K562 (cell line): ENCODE measurements at regions not wholly inside any gene's neighbourhood (a gene's known extent, or its start where the extent isn't known, plus 50 kb on each side); places are given as distances from the start of the nearest gene placed in this dataset.

ENCODE experiments used
- ATAC-seq: fragments of 200-7000 bp; cut with Tn5 transposase; 3 replicates; pipeline ENCODE4 v1.9.1; 2020; ENCODE audit warnings: moderate library complexity
- BruUV-seq: library from RNA; stranded (reverse); fragments of 400-500 nt; replicated peaks from 2 replicates; lab custom pipeline; 2021; lab: Mats Ljungman, UMichigan
- CTCF ChIA-PET: fragments of 300-600 bp; formaldehyde crosslinking; extraction: SDS; loops from one replicate; lab custom pipeline; 2021; ENCODE audit warnings: low intra/inter-chr PET ratio; lab: Yijun Ruan, JAX
- POLR2A ChIA-PET: fragments of 300-600, 350-650 bp; sonication (Branson Sonifier 250); formaldehyde crosslinking; extraction: SDS; loops from one replicate; lab custom pipeline; 2021; ENCODE audit warnings: antibody characterized with exemption, inconsistent platforms; lab: Yijun Ruan, JAX
- DNase-seq, 4 experiments: peaks; one replicate each; pipeline versions ENCODE4 v3.0.0 to v3.0.0-alpha.2; 2011 to 2018; ENCODE audit warnings: low spot score in 3 of 4, mixed read lengths in 3 of 4; ENCODE audit errors: extremely low read depth in 1 of 4
- FAIRE-seq: peaks from 2 replicates; lab custom pipeline; 2011; peaks lifted over from hg19 to GRCh38; lab: Jason Lieb, UNC
- H2AFZ ChIP-seq: 2 replicates; pipeline ENCODE4 v1.6.0; 2011; ENCODE audit warnings: low read depth, low read length, control low read depth, inconsistent platforms
- H3K27ac ChIP-seq: fragments of 200-600 bp; 3 replicates; pipeline ENCODE4 v1.8.0; 2011; ENCODE audit warnings: low read depth, mild to moderate bottlenecking, control low read depth, inconsistent platforms, low read length, moderate library complexity, mixed read lengths; ENCODE audit errors: extremely low read depth
- H3K27me3 ChIP-seq, 2 experiments: fragments of 300-600 bp in 1 of 2; 2 replicates in 1 of 2; 3 replicates in 1 of 2; pipeline versions ENCODE4 v1.6.0 to v1.8.0; 2011; ENCODE audit warnings: inconsistent platforms in 2 of 2, low read length in 2 of 2, mild to moderate bottlenecking in 1 of 2, mixed read lengths in 1 of 2, moderate library complexity in 1 of 2; ENCODE audit not compliant: control insufficient read depth in 2 of 2, insufficient read depth in 2 of 2
- H3K36me3 ChIP-seq: fragments of 300-600 bp; 3 replicates; pipeline ENCODE4 v1.8.0; 2011; ENCODE audit warnings: mild to moderate bottlenecking, low read length, inconsistent platforms; ENCODE audit not compliant: control insufficient read depth, insufficient read depth
- H3K4me1 ChIP-seq, 2 experiments: fragments of 200-600 bp in 1 of 2; replicated peaks in 1 of 2; 2 replicates in 1 of 2; 3 replicates in 1 of 2; pipeline versions ENCODE4 v1.5.1 to v1.8.0; 2011; ENCODE audit warnings: inconsistent platforms in 2 of 2, low read length in 2 of 2, mild to moderate bottlenecking in 1 of 2, mixed read lengths in 1 of 2, moderate library complexity in 1 of 2; ENCODE audit not compliant: control insufficient read depth in 2 of 2, insufficient read depth in 2 of 2
- H3K4me2 ChIP-seq: 2 replicates; pipeline ENCODE4 v1.6.1; 2011; ENCODE audit warnings: low read length, control low read depth, inconsistent platforms, mixed read lengths; ENCODE audit not compliant: insufficient read depth
- H3K4me3 ChIP-seq: fragments of 200-600 bp; sonication (generic), shearing (Covaris generic); 2 replicates; pipeline ENCODE4 v1.5.1; 2016; ENCODE audit warnings: control low read depth, inconsistent platforms
- H3K79me2 ChIP-seq: fragments of 200-600 bp; 3 replicates; pipeline ENCODE4 v1.8.0; 2011; ENCODE audit warnings: low read length, inconsistent platforms; ENCODE audit not compliant: control insufficient read depth, insufficient read depth
- H3K9ac ChIP-seq, 2 experiments: 2 replicates each; pipeline versions ENCODE4 v1.6.0 to v1.6.1; 2011; ENCODE audit warnings: low read depth in 2 of 2, low read length in 2 of 2, control low read depth in 1 of 2, inconsistent platforms in 1 of 2, mild to moderate bottlenecking in 1 of 2, mixed read lengths in 1 of 2; ENCODE audit not compliant: insufficient read depth in 1 of 2
- H3K9me1 ChIP-seq: one replicate; pipeline ENCODE4 v1.6.0; 2011; ENCODE audit warnings: inconsistent platforms, mild to moderate bottlenecking, low read length, moderate library complexity; ENCODE audit not compliant: control insufficient read depth, insufficient read depth
- H3K9me3 ChIP-seq: replicated peaks from 2 replicates; pipeline ENCODE4 v1.5.1; 2011; ENCODE audit warnings: low read depth, low read length, inconsistent platforms; ENCODE audit not compliant: control insufficient read depth, insufficient read depth
- H4K20me1 ChIP-seq: replicated peaks from 2 replicates; pipeline ENCODE4 v1.6.1; 2011; ENCODE audit warnings: low read length, inconsistent platforms, mixed read lengths; ENCODE audit not compliant: control insufficient read depth, insufficient read depth
- ARID3B ChIP-seq: fragments of 250-450 bp; sonication (Bioruptor Pico); IDR thresholded peaks from 2 replicates; pipeline ENCODE4 v1.4.0; 2020; ENCODE audit warnings: borderline replicate concordance
- HDAC2 ChIP-seq: fragments of 450-650 bp; IDR thresholded peaks from 2 replicates; pipeline ENCODE4 v1.6.1; 2016; ENCODE audit warnings: mild to moderate bottlenecking
- ZBTB5 ChIP-seq: fragments of 450-650 bp; IDR thresholded peaks from 2 replicates; pipeline ENCODE4 v1.6.1; 2017; ENCODE audit warnings: antibody characterized with exemption
- ZBTB7A ChIP-seq: IDR thresholded peaks from 2 replicates; pipeline ENCODE4 v1.6.1; 2011; ENCODE audit warnings: low read depth, mild to moderate bottlenecking, low read length, moderate library complexity, borderline replicate concordance; ENCODE audit not compliant: control insufficient read depth
- WGBS: fragments of 100-300 bp; shearing (Covaris generic); methylation state at CpG from one replicate; pipeline ENCODE4 v1.1.6; 2016; ENCODE audit warnings: low coverage, mixed read lengths; ENCODE audit not compliant: insufficient coverage; ENCODE audit errors: missing lambda C conversion rate; 5-methylcytosine and 5-hydroxymethylcytosine counted together
- in situ Hi-C: fragments of 300-500 bp; cut with MboI; formaldehyde crosslinking; loops from 4 replicates; pipeline ENCODE4 v1.15.0; 2018; ENCODE audit warnings: inconsistent platforms, mixed read lengths
- intact Hi-C: fragments of 100-400 bp; cut with micrococcal nuclease; formaldehyde crosslinking; loops from 2 replicates; pipeline ENCODE4 v1.14.2; 2022

GRCh38 chr21:39097335-39097861 is 85.9 kb downstream of the PSMG1 start:
- Histone ChIP-seq H3K9me1 (no peaks in the 10 kb centered on the region), H4K20me1 (peaks cover 14% of the 10 kb centered on the region), H3K9ac (no peak overlapping the region), H3K4me3 (no peak overlapping the region), H3K4me1 (peaks cover 3 to 16% of the 10 kb centered on the region in 2 experiments; a peak in 3 of 5 replicates), H3K9me3 (no peaks in the 10 kb centered on the region), H3K79me2 (no peaks in the 10 kb centered on the region), H3K4me2 (no peak overlapping the region), H3K27ac (no peak overlapping the region), H3K27me3 (peaks cover 34 to 62% of the 10 kb centered on the region in 2 experiments), H2AFZ (no peak overlapping the region), H3K36me3 (no peaks in the 10 kb centered on the region)
- BruUV-seq, result no TSS peak
- intact Hi-C loops, result no loop called here
- DNase-seq (no peak), FAIRE-seq (no peak), ATAC-seq (no peak)
- 2% methylated on average over 12 of the region's 13 CpGs for WGBS
- POLR2A ChIA-PET, result no interaction called here
- CTCF ChIA-PET, result no interaction called here
- TF ChIP-seq ARID3B (CRISPR knock-in tag) (no peak), HDAC2 (no peak), ZBTB7A (no peak), ZBTB5 (no peak)
- in situ Hi-C loops, result no loop called here
